ENCODE measurements at regions not wholly inside any gene's neighbourhood (a gene's known extent, or its start where the extent isn't known, plus 50 kb on each side); places are given as distances from the start of the nearest gene placed in this dataset.

DNA sequence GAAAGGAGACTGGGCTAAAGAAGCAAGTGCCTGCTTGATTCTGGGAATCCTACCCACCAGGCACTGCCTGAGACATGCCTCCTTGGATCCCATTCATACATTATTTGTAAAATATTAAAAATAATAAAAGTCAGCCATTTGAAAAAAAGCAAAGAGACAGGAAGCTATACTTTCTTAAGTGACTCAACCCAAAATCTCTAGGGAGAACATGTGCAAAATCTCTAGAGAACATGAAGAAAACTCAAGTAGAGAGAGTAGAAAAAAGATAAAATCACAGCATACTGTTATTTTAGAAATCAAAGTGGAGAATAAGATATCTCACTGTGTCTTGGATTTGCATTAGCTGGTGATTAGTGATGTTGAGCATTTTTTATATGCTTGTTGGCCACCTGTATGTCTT, 197.2 kb upstream of the GGTLC1 start (continued):
- TF ChIP-seq, protein P1, sequence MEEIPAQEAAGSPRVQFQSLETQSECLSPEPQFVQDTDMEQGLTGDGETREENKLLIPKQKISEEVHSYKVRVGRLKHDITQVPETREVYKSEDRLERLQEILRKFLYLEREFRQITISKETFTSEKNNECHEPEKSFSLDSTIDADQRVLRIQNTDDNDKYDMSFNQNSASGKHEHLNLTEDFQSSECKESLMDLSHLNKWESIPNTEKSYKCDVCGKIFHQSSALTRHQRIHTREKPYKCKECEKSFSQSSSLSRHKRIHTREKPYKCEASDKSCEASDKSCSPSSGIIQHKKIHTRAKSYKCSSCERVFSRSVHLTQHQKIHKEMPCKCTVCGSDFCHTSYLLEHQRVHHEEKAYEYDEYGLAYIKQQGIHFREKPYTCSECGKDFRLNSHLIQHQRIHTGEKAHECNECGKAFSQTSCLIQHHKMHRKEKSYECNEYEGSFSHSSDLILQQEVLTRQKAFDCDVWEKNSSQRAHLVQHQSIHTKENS (CRISPR knock-in tag; IDR thresholded peaks at IDR 0.05), result no peak
- TF ChIP-seq WHSC1 (IDR thresholded peaks at IDR 0.05; ENCODE audit: low read length), result no peak
- TF ChIP-seq HLTF (IDR thresholded peaks at IDR 0.05), result no peak

DNA sequence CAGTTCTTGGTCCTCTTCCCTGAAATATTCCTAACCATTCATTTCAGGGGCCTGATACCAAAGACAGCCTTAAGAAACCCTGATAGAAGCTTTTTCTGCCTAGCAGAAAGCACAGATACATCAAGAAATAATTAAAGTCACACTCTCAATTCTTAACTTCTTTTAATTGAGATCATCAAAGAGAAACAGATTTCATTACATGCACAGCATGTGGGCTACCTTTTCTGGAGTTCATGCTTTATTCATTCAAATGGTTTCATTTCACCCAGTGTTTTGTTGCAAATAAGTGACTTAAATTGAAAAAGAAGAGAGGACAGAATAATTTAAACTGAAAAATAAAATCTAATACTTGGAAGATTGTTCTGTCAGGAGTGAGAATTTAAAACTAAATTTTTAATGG, 192.6 kb upstream of the GGTLC1 start:
- H3K79me2 ChIP-seq (ENCODE audit: control insufficient read depth, insufficient read depth, low read length), result no peaks in the 10 kb centered on the region
- POLR2A ChIA-PET, result no interaction called here
- no TSS peak for BruUV-seq (replicated peaks)
- H3K27ac ChIP-seq (ENCODE audit: extremely low read depth, low read depth, low read length), result no peak overlapping the region
- no peak overlapping the region for H3K9ac ChIP-seq (ENCODE audit: insufficient read depth in 1 of 2, low read depth in 2 of 2, low read length in 2 of 2)
- H3K27me3 ChIP-seq (ENCODE audit: control insufficient read depth in 2 of 2, insufficient read depth in 2 of 2, low read length in 2 of 2), result no peaks in the 10 kb centered on the region
- DNase-seq (ENCODE audit: extremely low read depth in 1 of 4, low spot score in 3 of 4) (no peak), ATAC-seq (no peak), FAIRE-seq (no peak)
- no peaks in the 10 kb centered on the region for H4K20me1 ChIP-seq (replicated peaks; ENCODE audit: control insufficient read depth, insufficient read depth, low read length)
- intact Hi-C loops (cut with micrococcal nuclease) (no loop called here), in situ Hi-C loops (cut with MboI) (no loop called here)
- H3K4me2 ChIP-seq (ENCODE audit: insufficient read depth, low read length), result no peak overlapping the region
- no peak overlapping the region for H3K4me3 ChIP-seq
- CTCF ChIA-PET (ENCODE audit: low intra/inter-chr PET ratio), result no interaction called here
- H3K36me3 ChIP-seq (ENCODE audit: control insufficient read depth, insufficient read depth, low read length), result no peaks in the 10 kb centered on the region
- H3K4me1 ChIP-seq (replicated peaks in 1 of 2; ENCODE audit: control insufficient read depth in 2 of 2, insufficient read depth in 2 of 2, low read length in 2 of 2), result no peaks in the 10 kb centered on the region
- no peaks in the 10 kb centered on the region for H3K9me1 ChIP-seq (ENCODE audit: control insufficient read depth, insufficient read depth, low read length)
- no peak overlapping the region for H2AFZ ChIP-seq (ENCODE audit: low read depth, low read length)
- no peaks in the 10 kb centered on the region for H3K9me3 ChIP-seq (replicated peaks; ENCODE audit: control insufficient read depth, insufficient read depth, low read depth, low read length)
- TF ChIP-seq EWSR1 (IDR thresholded peaks at IDR 0.05; ENCODE audit: borderline replicate concordance, low read depth, partially characterized antibody) (no peak), PHB (CRISPR knock-in tag; IDR thresholded peaks at IDR 0.05) (no peak), SMAD1 (IDR thresholded peaks at IDR 0.05; ENCODE audit: low read depth, low read length, partially characterized antibody) (no peak), TCFL5 (CRISPR knock-in tag; conservative IDR thresholded peaks at IDR 0.05) (no peak), KLF13 (tag; IDR thresholded peaks at IDR 0.05; ENCODE audit: borderline replicate concordance, low read depth) (no peak), MYC (IDR thresholded peaks at IDR 0.05; ENCODE audit: low read depth, low read length) (no peak), MYC (CRISPR knock-in tag; IDR thresholded peaks at IDR 0.05; ENCODE audit: borderline replicate concordance, low read depth) (no peak), ETV6 (IDR thresholded peaks at IDR 0.05; ENCODE audit: borderline replicate concordance in 1 of 2, low read depth in 2 of 2, low read length in 1 of 2) (no peak), ETV6 (CRISPR knock-in tag; IDR thresholded peaks at IDR 0.05; ENCODE audit: borderline replicate concordance) (no peak), HDAC1 (IDR thresholded peaks at IDR 0.05) (no peak), GABPB1 (CRISPR knock-in tag; IDR thresholded peaks at IDR 0.05) (no peak), ZFX (CRISPR knock-in tag; IDR thresholded peaks at IDR 0.05) (no peak), SREBF1 (IDR thresholded peaks at IDR 0.05; ENCODE audit: borderline replicate concordance, low read depth, low read length) (no peak), ZNF384 (IDR thresholded peaks at IDR 0.05; ENCODE audit: low read depth, low read length) (no peak)
- TF ChIP-seq, protein P2, sequence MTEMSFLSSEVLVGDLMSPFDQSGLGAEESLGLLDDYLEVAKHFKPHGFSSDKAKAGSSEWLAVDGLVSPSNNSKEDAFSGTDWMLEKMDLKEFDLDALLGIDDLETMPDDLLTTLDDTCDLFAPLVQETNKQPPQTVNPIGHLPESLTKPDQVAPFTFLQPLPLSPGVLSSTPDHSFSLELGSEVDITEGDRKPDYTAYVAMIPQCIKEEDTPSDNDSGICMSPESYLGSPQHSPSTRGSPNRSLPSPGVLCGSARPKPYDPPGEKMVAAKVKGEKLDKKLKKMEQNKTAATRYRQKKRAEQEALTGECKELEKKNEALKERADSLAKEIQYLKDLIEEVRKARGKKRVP (CRISPR knock-in tag; IDR thresholded peaks at IDR 0.05), result no peak
- TF ChIP-seq, protein P3, sequence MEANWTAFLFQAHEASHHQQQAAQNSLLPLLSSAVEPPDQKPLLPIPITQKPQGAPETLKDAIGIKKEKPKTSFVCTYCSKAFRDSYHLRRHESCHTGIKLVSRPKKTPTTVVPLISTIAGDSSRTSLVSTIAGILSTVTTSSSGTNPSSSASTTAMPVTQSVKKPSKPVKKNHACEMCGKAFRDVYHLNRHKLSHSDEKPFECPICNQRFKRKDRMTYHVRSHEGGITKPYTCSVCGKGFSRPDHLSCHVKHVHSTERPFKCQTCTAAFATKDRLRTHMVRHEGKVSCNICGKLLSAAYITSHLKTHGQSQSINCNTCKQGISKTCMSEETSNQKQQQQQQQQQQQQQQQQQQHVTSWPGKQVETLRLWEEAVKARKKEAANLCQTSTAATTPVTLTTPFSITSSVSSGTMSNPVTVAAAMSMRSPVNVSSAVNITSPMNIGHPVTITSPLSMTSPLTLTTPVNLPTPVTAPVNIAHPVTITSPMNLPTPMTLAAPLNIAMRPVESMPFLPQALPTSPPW (CRISPR knock-in tag; IDR thresholded peaks at IDR 0.05), result no peak
- TF ChIP-seq, protein P4, sequence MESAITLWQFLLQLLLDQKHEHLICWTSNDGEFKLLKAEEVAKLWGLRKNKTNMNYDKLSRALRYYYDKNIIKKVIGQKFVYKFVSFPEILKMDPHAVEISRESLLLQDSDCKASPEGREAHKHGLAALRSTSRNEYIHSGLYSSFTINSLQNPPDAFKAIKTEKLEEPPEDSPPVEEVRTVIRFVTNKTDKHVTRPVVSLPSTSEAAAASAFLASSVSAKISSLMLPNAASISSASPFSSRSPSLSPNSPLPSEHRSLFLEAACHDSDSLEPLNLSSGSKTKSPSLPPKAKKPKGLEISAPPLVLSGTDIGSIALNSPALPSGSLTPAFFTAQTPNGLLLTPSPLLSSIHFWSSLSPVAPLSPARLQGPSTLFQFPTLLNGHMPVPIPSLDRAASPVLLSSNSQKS (CRISPR knock-in tag; IDR thresholded peaks at IDR 0.05), result no peak

Measured in K562 (cell line).